NCI-H345 (cell line): ENCODE measurements at regions not wholly inside any gene's neighbourhood (a gene's known extent, or its start where the extent isn't known, plus 50 kb on each side); places are given as distances from the start of the nearest gene placed in this dataset.
"Not testable (repeated sequence)": the region's sequence is repeated elsewhere in the genome, so short reads cannot be mapped to it uniquely, and the experiment has no call there.

Experiments
- DNase-seq: peaks from one replicate; lab custom pipeline; 2025; lab: John Stamatoyannopoulos, UW

GRCh38 chr1:22196041-22196440 lies 53.1 kb upstream of the WNT4 start:
- no peak for DNase-seq

GRCh38 chr1:22196641-22197040 lies 53.7 kb upstream of the WNT4 start:
- DNase-seq, result no peak

GRCh38 chr1:22197644-22198043 lies 54.7 kb upstream of the WNT4 start:
- DNase-seq, result no peak

DNA sequence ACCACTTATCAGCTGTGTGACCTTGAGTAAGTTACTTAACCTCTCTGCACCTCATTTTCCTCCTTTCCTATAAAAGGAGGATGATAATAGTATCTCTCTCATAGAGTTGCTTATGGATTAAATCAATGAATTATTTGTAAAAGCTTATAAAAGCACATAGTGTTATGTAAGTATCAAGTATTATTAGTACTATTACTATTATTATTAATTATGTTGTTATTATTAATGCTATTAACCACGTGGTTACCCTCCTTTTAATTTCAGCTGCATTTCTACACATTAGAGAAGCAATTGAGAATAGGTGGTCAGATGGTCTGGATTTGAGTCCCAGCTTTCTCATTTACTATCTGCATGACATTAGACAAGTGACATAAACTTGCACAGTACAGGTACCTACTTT lies 58.1 kb upstream of the WNT4 start:
- no peak for DNase-seq

DNA sequence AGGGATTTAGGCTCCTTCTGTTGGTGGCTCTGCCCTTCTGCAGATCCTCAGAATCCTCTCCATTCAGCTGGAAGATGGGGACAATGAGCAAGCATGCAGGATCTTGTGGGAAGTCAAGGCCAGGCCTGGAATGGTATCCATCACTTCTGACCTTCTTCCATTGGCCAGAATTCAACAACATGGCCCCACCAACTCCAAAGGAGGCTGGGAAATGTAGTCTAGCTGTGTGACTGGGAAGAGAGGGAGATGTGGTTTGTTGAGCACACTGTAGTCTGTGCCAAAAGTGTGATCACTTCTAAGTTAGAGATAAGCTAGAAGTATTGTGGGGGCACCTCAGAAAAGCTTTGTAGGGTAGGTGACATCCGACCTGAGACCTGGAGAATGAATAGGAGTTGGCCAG lies 60.4 kb upstream of the WNT4 start:
- no peak for DNase-seq

- no peak for DNase-seq
Measured at GRCh38 chr1:22204057-22204840, 61.4 kb upstream of the WNT4 start.

- no peak for DNase-seq
Measured at GRCh38 chr1:22204989-22205913, 62.4 kb upstream of the WNT4 start.

- no peak for DNase-seq
Measured at GRCh38 chr1:22206551-22207125, 63.7 kb upstream of the WNT4 start.

GRCh38 chr1:22207511-22208267 lies 64.8 kb upstream of the WNT4 start:
- DNase-seq, result no peak

- no peak for DNase-seq
Measured at GRCh38 chr1:22208268-22208972, 65.5 kb upstream of the WNT4 start.

- DNase-seq, result no peak
Measured at GRCh38 chr1:22208973-22209378, 66.1 kb upstream of the WNT4 start.

DNA sequence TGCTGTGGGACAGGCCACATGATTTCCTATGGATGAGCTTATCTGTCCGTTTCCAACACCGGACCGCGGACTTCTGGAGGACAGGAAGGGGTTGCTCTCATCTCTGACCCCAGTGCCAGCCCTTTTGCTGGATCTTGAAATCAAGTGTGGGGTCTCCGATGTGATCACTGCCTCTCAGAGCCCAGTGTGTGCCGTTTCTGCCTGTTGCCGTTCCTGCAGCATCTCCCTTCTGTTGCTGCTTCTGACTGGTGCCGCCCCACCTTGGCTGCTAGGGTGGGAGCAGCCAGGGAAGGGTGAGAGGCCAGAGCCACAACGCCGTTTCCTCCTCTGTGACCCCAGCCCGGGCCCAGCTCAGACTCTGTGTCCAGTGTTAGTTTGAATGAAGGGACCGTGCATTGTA lies 67.3 kb upstream of the WNT4 start:
- DNase-seq, result no peak

- no peak for DNase-seq
Measured at GRCh38 chr1:22210636-22211035, 67.7 kb upstream of the WNT4 start.

DNA sequence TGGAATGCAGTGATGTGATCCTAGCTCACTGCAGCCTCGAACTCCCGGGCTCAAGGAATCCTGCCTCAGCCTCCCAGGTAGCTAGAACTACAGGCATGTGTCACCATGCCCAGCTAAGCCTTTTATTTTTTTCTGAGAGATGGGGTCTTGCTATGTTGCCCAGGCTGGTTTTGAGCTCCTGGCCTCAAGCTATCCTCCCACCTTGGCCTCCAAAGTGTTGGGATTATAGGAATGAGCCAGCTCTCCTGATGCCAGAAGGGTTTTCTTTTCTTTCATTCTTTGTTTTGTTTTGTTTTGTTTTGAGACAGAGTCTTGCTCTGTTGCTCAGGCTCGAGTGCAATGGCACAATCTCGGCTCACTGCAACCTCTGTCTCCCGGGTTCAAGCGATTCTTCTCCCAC lies 68.6 kb upstream of the WNT4 start:
- not testable (repeated sequence) for DNase-seq

GRCh38 chr1:22212400-22213233 lies 69.7 kb upstream of the WNT4 start:
- DNase-seq, result no peak

DNA sequence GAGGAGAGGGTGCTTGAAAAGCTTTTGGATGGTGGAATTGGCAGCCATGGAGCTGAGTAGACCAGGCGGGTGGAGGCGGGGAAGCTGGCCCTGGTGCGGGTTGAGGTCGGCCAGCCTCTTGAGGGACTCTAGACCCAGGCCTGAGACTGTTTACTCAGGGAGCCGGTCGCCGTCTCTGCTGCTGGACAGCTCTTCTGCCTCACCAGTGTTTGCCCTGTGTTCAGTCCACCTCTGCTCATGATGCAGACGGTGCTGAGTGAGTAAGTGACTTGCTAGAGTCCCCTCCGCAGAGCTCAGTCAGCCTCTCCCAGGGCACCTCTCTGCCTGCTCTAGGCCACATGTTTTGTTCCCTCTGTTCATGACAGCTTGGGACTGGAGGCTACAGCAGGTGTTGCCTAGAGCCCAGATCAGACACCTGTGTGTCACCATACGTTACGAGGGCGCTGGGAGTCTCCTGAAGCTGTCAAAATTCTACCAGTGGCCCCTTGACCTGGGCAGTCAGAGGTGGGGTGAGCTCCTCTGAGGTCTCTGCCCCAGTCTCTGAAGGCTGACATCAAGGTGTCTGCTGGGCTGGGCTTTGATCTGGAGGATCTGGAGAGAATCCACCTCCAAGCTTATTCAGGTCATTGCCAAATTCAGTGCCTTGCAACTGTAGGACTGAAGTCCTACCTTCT lies 73.5 kb upstream of the WNT4 start:
- no peak for DNase-seq

GRCh38 chr1:22216966-22217365 lies 74.1 kb upstream of the WNT4 start:
- DNase-seq, result no peak

DNA sequence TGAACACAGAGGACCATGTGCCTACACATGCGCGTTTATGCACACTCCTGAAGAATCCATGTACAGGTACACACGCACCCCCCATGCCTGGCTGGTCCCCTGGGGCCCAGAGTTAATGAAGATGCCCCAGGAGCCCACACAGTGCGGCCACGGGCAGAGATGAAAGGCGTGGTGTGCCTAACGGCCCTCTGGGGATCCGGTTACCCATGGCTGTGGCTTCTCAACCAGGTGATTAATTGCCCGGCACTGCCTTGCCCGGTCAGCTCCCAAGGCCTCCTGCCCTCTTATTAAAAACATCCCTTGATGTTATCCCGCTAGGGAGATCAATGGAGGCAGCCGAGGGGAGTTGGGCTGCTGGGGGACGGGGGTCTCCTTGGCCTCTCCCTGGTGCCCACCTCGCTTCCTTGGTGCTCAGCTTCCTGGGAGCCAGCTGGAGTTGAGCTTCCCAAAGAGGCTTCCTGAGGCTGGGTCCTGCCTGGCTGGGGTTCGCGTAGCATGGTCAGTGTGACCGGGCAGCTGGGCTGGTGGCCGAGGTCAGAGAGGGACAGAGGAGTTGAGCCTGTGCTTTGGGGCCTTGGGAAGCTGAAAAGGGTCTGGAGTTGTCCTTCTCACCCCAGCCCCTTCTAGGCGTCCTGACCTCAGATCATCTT lies 75.0 kb upstream of the WNT4 start:
- DNase-seq, result no peak

DNA sequence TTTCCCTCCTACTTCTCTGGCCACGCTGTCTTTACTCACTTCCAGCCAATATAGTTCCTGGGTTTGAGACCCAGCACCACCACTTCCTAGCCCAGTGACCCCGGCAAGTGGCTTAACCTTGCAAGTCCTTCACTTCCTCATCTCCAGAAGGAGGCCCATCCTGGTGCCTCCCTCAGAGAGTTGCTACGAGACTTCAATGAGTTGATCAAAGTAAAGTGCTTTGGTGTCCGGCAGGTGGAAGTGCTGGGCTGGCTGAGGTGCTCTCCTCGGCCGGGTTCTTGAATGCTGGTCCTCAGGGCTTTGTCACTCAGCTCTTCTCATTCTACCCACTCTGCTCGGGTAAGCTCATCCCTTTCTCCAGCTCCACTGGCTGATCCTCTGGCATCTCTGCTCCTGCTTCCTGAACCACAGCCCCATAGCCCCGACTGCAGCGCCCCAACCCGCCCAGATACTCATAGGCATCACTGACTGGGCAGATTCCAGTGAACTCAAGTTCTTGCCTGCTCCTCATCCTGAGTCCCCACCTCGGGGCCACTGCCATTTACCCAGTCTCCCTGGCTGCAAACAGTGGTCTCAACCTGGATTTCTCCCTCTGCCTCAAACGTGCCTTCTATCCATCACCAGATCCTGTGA lies 75.8 kb upstream of the WNT4 start:
- DNase-seq, result no peak
